Fibroblast of skin of scalp (primary cell): ENCODE measurements at regions not wholly inside any gene's neighbourhood (a gene's known extent, or its start where the extent isn't known, plus 50 kb on each side); places are given as distances from the start of the nearest gene placed in this dataset.
"Not testable (repeated sequence)": the region's sequence is repeated elsewhere in the genome, so short reads cannot be mapped to it uniquely, and the experiment has no call there.

Experiments used
- DNase-seq: peaks from one replicate; pipeline ENCODE4 v3.0.0-alpha.2; 2013

GRCh38 chr6:48371226-48371625 is 260.2 kb upstream of the PTCHD4 start:
- DNase-seq, result not testable (repeated sequence)

GRCh38 chr6:48369100-48369499 is 258.1 kb upstream of the PTCHD4 start:
- DNase-seq, result no peak

DNA sequence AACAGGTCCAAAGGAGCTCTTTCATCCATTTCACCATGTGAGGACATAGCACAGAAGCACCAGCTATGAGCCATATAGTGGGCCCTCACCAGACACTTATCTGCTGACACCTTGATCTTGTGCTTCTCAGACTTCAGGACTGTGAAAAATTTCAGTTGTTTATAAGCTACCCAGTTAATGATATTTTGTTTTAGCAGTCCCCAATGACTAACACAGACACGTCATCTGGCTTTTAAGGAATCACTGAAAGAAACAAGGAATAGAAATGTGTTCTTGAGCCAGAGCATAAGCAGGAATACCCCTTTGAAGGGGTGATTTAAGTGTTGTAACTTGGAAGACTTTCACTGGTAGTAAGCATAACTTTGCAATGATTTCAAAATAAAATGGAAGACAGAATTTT is 214.7 kb upstream of the PTCHD4 start:
- DNase-seq, result no peak

GRCh38 chr6:48318670-48319069 is 207.7 kb upstream of the PTCHD4 start:
- DNase-seq, result peak; percentile 4

- no peak for DNase-seq
These were observed 204.9 kb upstream of the PTCHD4 start for GRCh38 chr6:48315915-48316314.

- DNase-seq, result no peak
These were observed 204.2 kb upstream of the PTCHD4 start for GRCh38 chr6:48315051-48315719.

DNA sequence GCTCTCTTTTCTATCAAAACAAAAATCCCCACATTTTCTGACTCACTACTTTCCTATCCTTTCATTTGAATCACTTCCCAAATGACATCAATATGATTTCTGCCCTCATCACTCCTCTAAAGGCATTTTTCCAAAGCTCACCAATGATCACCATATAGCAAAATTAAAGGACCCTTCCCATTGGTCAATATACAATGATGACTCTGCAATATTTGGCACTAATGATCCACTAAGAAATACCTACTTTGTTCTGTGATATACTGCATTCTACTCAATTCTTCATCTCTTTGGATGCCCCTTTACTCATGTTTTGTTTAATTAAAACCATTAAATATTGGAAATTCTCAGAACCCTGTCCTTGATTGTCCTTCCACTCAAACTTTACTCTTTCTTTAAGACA is 200.3 kb upstream of the PTCHD4 start:
- DNase-seq, result no peak

GRCh38 chr6:48307573-48307972 is 196.6 kb upstream of the PTCHD4 start:
- no peak for DNase-seq

DNA sequence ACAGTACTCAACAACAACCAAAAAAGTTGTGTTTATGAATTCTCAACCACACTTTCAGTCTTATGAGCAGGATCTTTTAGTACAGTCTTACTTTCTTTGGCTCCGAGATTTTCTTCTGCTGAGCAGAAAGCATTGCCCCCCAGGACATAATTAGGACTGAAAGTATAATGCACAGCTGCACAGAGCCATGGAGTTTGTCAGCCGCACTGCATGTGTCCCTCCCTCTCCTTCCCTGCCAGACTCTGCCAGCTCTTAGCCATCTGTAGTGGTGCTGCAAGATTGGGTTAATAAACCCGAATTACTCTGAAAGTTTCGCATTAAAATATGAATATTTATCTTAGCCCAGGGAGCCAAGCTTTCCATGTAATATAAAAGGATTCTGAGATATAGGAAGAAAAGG is 179.6 kb upstream of the PTCHD4 start:
- no peak for DNase-seq

DNA sequence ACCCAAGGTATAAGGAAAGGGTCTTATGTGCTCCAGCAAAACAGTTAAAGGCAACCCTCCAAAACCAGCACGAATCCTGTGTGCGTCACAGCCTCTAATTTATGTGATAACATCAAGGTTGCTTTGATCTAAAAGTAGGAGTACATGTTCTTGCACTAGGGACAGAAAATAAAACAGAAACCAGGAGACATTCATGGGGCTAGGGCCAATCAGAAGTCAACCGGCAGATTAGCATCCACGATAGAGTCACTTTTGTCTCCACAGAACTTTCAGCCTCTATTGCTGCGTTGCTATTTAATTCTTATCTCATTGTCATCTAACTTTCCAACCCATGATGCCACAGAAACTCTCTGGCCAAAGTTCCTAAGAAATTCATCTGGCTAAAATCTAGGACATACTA is 178.8 kb upstream of the PTCHD4 start:
- DNase-seq, result no peak

- DNase-seq, result no peak
These were observed 170.2 kb upstream of the PTCHD4 start for GRCh38 chr6:48281217-48281616.

DNA sequence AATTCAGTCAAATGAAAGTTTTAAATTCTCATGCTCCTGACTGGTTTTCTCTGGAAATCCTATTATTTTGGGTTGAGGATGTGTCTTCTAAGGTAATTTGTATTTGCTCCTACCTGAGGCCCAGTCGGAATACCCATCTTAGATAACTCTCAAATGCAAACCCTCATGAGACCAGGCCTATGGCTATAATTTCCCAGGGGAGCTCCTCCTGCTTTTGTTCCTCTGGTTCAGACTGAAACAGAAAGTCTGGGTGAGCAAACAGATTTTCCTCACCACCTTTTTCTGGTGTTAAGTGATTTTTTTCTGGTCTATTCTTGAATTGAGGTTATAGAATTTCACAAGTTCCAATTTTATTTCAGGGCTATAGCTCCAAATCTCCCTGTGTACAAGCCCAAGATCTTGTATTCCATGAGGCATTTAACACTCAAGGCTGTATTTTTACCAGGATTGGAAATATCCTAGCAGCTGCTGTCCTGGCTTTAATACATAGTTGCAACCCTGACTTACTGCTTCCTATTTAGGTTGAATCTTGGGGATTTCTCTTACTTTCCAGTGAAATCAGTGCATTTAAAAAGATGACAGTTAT is 169.1 kb upstream of the PTCHD4 start:
- no peak for DNase-seq

GRCh38 chr6:48278261-48278660 is 167.3 kb upstream of the PTCHD4 start:
- DNase-seq, result no peak

DNA sequence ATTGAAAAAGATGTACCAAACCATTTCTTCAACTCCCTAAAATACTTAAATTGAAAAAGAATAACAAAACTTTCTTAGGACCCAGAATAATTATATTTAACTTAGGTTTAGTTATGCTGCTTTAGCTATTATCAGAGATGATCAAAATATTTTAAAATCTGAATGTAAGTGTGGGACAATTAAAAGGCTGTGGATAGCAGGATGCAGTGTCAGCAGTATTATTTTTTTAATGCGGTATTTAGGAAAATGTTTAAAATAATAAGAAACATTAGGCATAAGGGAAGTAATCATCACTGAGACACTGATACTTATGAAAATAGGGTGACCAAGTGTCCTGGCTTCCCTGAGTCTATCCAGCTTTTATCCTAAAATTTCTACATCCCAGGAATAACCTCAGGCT is 161.5 kb upstream of the PTCHD4 start:
- DNase-seq, result no peak

DNA sequence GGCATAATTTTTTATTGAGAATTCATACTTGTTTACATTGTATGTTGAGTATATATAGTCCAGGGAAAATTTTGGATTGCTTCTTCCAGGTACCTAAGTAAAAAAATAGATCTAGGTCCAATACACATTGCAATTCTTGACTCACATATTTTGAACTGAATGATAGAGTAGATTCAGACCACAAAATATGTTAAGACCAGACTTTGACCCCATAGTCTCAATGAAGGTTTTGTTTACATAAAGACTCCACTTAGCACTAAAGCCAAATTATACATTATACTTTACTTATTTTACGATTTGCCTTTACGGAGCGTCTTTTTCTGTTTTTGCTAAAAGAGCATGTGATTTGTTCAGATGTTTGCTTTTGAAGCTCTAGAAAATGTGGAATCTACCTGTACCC is 144.1 kb upstream of the PTCHD4 start:
- DNase-seq, result no peak

DNA sequence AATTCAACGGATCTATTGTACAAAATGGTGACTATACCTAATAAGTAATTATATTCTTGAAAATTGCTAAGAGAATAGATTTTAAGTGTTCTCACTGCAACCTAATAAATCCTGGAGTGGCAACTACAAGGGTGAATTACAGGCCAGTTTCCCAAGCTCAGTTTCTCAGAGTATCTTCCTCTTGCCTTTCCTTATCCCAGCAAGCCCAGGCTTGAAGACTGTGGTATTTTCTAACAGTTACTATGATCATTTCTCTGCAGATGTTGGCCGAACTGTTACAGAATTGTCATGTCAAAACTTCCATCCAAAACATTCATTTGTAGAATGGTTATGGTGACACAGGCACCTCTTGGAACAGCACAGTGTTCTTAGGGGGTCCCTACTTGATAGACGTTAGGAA is 138.1 kb upstream of the PTCHD4 start:
- no peak for DNase-seq

DNA sequence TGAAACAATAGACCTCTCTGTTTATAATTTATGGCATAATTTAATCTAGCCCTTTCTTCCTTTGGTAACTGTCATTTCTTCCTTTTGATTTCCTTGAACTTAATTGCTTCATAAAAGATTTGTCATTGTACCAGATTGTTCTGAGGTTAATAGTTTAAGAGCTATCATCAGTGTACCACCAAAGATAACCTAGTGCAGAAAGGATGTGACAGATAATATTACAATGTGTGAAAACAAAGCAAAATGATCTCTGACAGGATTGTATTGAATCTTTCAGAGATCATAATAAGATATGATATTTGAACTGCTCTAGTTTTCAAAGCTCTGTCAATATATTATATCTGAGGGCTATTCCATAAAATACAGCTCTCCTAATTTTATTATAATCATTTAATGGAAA is 132.1 kb upstream of the PTCHD4 start:
- DNase-seq, result no peak

DNA sequence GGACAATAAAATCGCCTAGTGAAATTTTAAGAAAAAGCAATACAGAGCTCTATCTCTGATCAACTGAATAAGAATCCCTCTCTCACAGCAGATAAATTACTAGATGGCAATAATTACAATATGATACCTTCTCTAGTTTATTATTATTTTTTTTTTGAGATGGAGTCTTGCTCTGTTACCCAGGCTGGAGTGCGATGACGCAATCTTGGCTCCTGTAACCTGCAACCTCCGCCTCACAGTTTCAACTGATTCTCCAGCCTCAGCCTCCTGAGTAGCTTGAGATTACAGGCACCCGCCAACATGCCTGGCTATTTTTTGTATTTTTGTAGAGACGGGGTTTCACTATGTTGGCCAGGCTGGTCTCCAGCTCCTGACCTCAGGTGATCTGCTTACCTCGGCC is 129.3 kb upstream of the PTCHD4 start:
- no peak for DNase-seq

GRCh38 chr6:48236375-48236774 is 125.4 kb upstream of the PTCHD4 start:
- no peak for DNase-seq

GRCh38 chr6:48233063-48233462 is 122.1 kb upstream of the PTCHD4 start:
- no peak for DNase-seq

DNA sequence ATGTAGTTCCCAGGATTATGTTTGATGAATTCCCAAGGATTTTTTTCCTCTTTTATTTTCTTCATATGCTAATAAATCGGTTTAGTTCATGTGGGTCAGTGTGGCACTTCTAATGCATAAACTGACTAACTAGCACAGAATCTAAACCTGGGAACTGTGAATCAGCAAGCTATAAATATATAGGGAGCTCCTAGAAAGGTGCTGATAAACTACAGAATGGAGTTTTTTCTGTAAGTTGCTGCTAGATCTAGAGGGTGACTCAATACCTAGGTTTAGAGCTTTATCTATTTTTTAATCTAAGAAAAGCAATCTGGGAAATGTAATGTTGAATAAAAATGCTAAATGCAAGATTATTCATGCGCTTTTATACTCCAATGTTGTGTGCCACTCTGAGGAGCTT is 118.8 kb upstream of the PTCHD4 start:
- DNase-seq, result no peak

DNA sequence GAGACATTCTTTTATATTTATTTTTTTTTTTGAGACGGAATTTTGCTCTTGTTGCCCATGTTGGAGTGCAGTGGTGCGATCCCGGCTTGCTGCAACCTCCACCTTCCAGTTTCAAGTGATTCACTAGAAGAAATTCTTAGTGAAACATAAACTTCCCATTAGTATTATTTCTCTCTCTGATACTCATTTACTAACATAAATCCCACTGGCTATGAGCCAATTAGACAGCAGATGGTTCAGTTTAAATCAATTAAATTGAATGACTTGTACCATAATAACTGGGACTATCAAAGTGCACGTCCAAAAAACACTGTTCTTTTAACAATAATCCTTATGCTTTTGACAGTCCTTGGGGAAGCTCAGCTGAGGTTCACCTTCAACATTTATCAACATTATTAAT is 111.2 kb upstream of the PTCHD4 start:
- no peak for DNase-seq

- DNase-seq, result no peak
These were observed 102.2 kb upstream of the PTCHD4 start for GRCh38 chr6:48213076-48213788.

GRCh38 chr6:48212501-48212900 is 101.5 kb upstream of the PTCHD4 start:
- DNase-seq, result no peak
